CD4-positive, alpha-beta T cell treated with Interleukin-12 subunit alpha and Interleukin-12 subunit beta, for 1 hour (primary cell): ENCODE measurements at regions not wholly inside any gene's neighbourhood (a gene's known extent, or its start where the extent isn't known, plus 50 kb on each side); places are given as distances from the start of the nearest gene placed in this dataset.

Experiments
- DNase-seq: peaks from one replicate; pipeline ENCODE4 v3.0.0-alpha.2; 2020

DNA sequence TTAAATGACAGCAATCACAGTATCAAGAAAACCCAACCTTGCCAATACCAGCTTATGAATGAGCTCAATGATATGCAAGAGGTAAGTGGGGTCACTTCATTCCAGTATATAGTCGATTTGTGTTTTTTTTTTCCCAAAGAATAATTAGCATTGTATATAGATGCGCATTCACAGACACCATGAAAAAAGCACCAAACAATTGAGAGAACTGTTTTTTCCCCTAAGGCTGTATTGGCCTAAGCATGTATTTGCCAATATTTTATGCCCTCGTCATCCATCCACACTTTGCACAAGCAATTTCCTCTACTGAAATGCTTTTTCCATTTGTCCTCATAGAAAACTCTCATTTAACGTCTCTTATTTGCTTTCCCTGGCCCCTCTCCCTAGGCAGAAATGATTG is 213.7 kb downstream of the SAMD5 start:
- DNase-seq = no peak

DNA sequence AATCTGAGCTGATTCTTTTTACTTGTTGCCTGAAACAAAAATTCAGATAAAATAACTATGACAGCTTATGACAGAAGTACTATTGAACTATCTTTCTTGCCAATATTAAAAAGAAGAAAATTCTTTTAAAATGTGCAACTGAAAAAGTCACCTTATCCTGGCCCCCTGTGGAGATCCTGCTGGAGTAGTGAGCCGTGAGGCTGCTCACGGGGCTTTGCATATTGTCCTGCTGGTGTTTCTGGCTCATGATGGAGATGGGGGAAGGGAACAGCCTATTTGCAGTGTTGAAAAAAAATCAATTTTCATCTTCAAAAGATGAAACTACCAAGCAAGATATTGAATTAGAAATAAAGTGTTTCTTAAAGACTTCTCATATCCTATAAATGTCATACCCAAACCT is 216.0 kb downstream of the SAMD5 start:
- DNase-seq = no peak

DNA sequence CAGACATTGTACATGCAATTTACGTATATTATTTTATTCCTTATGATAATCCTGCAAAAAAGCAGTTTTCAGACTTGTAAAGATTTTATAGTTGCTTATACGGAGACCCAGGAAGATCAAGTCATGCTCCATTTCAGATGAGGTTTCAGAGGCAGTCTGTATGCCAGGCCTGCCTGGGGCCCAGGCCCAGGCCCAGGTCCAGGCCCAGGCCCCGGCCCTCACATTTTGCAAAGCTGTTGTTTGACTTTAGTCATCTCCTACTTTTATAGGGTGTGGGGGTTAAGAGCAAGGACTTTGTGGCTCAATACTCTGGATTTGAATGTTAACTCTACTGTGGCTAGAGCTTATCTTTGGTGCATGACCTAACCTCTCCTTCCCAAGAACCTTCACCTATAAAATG is 217.9 kb downstream of the SAMD5 start:
- no peak for DNase-seq

DNA sequence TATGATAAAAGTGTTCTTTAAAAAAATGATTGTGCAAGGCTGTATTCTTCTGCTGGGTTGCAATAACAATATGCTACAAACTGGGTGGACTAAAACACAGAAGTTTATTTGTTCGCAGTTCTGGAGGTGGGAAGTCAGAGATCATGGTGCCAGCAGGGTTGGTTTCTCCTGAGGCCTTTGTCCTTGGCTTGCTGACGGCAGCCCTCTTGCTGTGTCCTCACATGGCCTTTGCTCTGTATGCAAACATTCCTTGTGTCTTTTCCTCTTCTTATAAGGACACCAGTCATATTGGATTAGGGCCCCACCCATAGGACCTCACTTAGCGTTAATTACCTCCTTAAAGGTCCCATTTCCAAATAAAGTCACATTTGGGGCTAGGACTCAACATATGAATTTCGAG is 220.4 kb downstream of the SAMD5 start:
- DNase-seq = no peak

DNA sequence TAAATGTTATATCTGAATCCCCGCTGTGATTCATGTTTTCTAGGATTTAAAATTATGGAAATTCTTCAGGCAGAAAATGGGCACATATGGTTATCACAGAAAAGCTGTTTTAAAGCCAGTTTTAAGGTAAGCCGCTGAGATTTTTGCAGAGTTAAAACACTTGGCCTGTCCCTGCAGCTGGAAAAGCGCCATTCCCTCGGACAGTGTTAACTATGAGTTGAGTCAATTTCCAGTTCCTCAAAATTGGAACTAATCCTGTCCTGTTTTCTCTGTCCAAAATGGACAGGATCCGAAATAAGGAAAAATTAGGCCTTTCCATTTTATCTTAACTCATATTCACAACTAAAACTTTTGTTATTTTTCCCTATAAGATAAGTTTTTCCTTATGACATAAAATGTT is 225.2 kb downstream of the SAMD5 start:
- DNase-seq = no peak

DNA sequence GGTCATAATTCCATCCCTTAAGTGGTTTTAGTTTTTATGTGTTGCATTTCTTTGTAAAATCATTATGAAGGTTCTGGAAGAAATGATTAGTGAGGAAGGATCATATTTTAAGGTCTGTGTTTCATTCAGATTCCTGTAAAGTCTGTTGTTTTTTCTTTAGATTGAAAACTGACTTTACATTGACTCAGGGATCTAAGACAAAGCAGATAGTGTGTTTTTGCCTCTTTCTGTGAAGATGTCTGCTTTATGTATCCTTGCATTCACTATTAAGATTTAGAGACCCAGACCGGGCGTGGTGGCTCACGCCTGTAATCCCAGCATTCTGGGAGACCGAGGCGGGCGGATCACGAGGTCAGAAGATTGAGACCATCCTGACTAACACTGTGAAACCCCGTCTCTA is 225.7 kb downstream of the SAMD5 start:
- no peak for DNase-seq

DNA sequence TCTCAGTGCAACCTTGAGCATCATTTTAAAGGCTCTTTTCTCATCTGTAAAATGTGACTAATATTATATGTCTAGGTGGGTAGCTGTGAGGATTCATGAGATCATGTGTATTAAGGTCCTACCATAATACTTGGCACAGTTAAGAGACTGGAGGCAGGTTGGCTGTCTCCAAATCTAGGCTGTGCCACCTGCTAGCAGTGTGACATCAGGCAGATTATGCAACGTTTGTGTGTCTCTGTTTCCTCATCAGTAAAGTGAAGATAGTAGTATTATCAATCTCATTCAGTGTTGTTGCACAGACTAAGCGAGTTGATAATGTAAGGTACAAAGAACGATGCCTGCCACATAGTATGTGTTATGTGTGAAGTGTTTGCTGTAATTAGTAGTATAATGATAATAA is 227.4 kb downstream of the SAMD5 start:
- no peak for DNase-seq

DNA sequence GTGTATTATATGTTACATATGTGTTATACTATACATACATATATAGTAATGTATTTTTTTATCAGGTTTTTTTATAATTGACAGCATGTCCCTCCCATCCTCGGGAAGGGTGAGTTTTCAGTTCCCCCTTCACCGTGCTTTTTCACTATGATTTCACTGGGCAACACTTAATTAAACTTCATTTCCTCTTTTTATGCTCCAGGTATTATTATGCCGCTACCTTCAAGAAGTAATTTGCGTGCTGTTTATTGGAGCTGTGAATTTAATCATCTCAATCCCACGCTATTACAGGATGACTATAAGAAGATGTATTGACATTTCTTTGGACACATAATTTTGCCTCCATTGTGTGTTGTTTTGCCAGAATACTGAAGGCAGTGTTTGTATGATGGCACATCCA is 228.6 kb downstream of the SAMD5 start:
- no peak for DNase-seq

DNA sequence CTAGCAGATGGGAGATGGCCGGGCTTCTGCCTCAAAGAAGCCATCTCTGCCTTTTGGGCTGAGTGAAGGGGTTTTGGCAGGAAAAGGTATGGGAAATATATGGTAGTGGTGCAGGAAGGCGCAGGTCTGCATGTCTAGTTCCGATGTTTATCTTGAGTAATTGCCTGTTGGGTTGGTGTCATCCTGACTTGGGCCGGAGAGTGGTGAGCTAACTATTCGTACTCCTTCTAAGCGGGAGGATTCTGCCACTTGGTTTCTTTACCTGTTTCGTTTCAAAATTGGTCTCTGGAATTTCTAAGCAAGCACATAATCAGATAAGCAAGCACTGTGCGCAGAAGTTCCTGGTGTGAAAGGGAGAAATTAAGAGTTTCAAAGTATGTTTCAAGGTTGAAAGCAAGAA is 229.6 kb downstream of the SAMD5 start:
- no peak for DNase-seq

DNA sequence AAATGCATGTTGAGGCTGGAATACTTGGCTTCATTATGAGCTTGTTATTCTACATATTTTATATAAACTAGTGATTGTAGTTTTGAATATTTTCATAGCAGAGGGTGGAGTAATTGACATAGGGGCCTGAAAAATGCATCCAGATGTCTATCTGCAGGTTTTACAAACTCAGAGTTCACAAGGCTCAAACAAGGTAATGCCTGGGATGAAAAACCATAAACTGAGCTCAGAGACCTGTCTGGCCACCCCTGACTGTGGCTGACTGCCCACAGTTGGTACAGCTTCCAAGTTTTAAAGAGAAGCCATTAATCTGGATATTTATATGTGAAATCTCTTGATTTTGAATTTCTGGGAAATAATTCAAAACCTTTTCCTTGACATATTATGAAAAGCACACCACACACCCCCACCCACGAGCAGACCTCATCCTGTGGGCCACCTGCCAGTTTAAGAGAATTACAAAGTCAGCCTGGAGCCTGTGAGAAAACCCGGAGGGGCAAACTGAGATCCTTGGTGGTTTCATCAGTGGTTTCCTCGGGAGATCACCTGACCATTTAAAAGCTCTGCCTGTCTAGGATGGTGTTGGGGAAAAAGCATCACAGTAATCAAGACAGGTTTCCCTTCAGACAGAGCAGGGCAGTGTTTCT is 230.1 kb downstream of the SAMD5 start:
- DNase-seq = no peak

DNA sequence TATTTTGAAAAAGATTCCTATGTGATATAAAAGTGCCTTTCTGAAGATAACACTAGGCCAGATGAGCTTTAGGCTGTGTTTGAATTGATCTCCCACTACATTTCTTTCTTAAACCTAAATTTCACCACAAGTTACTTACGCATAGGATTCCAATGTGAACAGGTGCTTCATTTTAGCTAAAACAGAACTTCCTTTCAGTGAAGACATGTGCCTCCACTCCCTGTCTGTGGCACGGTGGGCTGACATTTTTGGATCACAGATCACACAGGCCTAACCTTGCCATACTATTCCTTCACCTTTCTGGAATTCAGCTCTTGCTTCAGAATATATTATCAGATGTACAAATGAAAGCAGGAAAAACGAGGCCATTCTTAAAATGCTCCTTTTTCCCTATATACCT is 231.8 kb downstream of the SAMD5 start:
- DNase-seq = no peak

DNA sequence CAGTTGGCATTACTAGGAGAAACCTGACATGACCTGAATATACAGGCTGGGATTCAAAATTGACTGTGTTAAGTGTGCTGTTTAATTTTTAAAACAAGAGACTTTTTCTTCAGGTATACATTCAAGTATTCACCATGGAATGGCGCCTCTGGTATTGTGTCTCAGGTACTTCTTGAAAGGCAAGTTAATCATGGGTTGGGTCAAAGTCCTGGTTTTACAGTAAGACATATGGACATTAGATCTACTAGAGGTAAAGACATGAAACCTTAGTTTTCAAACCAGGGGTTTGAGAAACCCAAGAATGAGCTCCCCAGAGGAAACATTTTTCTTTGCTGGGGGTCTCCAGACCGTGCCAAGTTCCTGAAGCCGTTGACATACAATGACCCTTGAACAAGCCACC is 232.4 kb downstream of the SAMD5 start:
- DNase-seq = no peak

DNA sequence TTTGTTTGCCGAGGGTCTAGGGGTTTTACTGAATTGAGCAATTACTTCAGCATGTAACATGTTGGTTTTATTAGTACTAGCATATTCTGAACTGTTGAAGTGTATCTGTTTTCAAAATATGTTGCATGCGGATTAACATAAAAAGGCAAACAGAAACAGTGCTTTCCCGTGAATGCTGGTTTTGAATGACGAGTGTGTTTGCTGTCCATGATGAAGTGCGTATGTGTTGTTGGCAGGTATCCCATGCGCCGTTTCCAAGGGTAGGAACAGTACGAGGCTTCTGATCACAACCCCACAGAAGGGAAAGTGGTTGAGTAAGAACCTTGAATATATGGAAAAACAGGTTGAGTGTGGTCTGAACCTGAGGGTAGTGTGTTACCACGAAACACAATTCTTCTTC is 232.9 kb downstream of the SAMD5 start:
- no peak for DNase-seq

DNA sequence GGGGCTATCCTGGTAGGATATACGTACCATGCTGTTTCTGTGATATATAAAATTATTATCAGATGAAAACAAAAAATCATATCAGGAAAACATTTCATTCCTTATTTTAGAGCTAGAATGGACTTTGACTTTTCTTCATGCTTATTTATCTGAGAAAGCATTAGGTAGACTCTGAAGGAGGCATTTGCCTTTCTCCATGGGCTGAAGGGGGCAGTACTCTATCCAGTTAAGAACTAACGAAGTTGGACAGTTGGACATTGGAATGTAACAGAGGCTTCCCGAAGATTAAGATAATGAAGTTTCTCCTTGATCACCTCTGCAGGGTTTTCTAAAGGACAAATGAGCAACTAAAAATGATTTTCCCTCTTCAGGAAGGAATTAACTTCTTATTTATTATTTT is 233.9 kb downstream of the SAMD5 start:
- no peak for DNase-seq

DNA sequence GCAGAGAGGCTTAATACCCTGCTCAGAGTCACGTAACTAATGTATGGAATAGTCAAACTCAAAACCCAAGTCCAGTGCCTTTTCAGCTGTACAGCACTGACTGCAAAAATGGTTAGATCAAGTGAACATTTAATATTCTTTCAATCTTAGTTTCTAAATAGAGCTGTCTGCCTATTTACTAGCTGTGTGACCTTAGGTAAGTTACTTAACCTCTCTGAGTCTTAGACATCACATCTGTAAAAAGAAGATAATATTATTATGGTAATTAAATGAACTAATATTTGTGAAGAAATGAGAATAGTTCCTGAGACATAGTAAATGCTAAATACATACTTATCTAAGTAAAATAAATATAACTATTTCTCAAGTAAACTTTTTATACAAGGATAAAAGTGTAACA is 235.5 kb downstream of the SAMD5 start:
- no peak for DNase-seq

DNA sequence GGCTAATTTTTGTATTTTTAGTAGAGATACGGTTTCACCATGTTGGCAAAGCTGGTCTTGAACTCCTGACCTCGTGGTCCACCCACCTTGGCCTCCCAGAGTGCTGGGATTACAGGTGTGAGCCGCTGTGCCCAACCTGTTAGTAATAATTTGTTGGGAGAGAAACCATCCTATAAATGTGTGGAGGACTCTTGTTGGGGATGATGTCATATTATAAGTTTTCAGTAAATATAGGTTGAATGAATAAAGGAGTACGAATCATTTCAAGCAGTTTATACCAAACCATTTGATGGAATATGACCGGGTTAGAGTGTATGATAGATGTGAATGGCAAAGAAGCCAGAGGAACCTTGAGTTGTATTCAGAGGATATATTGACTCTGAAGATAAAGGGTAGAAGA is 240.8 kb downstream of the SAMD5 start:
- DNase-seq = no peak

DNA sequence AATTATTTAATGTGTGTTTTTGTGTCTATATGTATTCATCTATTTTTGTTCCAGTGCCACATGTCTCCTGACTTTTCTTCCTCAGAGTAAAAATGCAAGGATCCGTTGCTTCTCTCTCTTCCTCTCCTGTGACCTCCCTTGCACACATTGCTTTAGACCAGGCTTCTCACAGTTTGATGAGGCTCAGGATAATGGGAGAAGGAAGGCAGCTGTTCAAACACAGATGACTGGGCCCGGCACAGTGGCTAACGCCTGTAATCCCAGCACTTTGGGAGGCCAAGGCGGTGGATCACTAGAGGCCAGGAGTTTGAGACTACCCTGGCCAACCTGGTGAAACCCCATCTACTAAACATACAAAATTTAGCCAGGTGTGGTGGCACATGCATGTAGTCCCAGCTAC is 241.9 kb downstream of the SAMD5 start:
- no peak for DNase-seq

DNA sequence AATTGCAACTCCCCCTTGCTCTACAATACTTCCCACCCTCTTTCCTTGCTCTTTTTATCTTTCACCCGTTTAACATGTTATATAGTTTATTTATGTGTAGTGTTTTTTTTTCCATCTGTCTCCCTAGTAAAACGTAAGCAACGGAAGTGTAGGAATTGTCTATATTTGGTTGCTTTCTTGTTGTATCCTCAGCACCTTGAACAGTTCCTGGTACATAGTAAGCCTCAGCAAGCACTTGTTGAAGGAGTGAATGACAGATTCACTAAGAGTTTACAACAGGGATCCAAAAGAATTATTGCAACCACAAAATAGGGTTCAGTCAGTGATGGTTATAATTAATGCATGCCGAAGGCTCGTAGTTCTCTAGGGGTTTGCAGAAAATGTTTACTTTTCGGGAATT is 242.7 kb downstream of the SAMD5 start:
- no peak for DNase-seq

DNA sequence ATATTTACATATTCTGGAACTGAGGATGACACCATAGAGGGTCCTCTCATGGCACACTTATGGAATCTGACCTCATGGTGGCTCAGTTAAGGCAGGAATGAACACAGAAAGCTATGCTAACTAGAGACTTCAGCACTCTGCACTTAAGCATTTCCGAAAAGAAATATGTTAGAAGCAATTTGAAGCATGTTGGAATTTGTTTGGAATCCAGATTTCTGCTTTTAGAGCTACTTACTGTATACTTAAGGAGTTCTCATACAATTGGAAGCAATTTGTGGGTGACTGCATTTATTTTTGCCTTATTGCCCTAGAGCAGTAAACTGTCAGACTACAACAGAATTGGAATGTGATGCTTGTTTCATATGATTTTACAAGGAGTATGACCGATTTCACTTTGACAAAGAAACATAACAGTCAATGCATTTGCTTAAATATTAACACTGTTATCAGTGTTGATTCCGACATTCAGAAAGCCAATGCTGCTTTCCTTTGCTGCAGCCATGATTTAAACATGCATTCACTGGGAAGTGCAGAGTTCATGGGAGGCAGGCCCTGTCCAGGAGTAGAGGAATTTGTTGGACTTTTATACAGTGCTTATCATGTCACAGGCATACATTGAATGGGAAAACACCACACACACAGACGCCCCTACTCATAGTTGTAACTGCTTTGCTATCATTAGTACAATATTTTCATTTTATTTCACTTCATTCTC is 244.4 kb downstream of the SAMD5 start:
- DNase-seq = no peak

DNA sequence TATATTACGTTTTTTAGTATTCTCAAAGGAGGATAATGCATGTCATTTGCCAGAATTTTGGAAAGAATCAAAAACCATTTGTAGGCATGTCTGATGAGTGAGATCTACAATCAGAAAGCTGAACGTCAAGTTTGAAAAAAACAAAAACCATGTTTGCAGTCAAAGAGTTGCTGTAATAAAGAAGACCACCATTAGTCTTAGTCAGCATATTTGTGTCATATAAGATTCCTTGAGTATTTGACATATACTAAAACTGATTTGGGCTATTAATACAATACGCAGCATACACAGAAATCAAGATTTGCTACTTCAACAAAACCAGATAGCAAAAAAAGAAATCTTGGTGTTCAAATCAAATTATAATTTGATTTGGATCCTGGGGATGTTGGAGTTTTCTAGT is 247.5 kb downstream of the SAMD5 start:
- no peak for DNase-seq

DNA sequence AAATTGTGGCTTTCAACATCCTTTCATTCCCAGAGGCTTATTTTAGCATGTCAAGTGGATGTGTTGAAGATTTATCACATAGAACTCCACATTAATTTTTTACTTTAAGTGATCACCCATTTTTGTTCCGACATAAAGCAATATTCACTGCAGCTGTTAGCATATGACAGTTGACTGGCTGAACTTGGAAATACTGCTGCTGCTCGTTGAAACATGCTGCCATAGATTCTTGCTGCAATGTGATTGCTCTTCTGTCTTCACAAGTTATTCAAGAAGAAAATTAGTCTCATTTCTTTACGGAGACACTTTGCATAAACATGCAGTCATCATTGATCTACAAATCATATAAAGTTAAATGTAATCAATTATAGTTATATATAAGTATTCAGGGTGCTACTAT is 248.4 kb downstream of the SAMD5 start:
- DNase-seq = no peak

DNA sequence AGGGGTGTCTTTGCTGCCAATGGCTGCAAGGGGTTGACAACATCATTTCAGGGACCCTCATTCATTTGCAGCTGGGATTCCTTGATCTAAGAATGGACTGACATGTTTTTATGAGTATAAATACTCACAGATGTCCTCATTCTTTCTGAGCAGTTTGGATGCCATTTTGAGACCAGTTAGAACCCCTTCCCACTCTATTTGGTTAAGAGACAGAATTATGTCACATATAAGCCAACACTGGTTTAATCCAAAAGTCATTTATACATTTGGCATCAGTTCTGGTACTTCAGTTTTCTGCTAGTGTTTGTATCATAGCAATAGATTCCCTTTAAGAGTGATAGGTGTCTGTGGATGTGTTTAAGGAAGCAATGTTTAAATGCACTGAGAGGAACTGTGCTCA is 248.8 kb downstream of the SAMD5 start:
- no peak for DNase-seq

DNA sequence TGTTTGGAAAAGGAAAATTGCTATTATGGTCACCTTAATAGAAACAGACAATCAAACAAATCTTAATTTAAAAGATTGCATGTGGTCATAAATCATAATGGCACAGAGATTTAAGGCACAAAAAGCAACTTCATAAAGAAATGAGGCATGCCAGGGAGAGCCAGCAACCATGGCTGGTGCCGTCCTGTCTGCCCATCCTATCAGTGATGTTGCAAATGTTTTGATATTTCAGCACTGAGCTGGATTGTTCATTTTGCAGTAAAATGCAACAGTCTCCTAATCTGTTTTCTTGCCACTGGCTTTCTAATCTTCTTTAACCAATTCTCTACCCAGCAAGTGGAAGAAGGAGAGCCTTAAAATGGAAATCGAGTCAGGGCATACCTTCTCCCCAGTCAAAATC is 249.8 kb downstream of the SAMD5 start:
- no peak for DNase-seq

DNA sequence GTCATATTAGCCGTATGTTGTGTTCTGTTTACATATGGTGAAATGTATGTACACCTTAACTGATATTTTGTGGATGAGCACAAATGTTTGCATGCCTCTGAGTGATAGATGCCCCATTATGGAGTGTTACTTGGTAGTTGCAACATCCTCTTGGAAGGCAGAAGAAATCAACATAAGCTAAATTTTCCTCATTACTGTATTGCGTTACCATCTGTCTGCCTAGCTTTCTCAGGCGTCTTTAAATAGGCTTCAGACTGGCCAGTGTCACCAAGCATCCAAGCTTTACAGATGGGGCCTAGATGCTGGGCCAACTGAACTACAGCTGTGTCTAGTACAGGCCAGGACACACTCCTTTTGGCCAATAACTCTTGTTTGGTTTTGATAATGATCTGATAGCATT is 250.6 kb downstream of the SAMD5 start:
- DNase-seq = no peak

DNA sequence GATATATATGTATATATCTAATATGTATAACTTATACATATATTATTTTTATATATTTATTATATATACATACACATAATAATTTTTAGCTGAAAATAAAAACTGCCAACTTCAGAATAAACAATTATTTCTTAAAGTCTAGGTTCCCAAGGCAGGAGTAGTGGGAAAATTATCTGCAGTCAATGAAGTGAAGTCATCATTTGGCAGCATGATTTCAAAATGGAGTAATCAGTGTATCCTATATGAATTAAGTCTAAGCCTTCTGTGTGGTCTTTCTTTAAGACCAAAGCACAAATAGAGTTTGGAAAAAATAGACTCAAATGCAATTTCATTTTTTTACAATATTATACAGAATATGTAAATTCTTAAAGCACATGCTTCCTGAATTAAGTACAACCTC is 251.0 kb downstream of the SAMD5 start:
- no peak for DNase-seq
